Vagina (tissue), 2 donors: ENCODE measurements at regions not wholly inside any gene's neighbourhood (a gene's known extent, or its start where the extent isn't known, plus 50 kb on each side); places are given as distances from the start of the nearest gene placed in this dataset.

Source experiments
- DNase-seq, 2 donors: peaks; one replicate each; pipeline ENCODE4 v3.0.0-alpha.2; 2017; ENCODE audit errors: extremely low spot score in 2 of 2
- H3K27ac ChIP-seq: fragments of 200-600 bp; sonication (generic); one replicate; pipeline ENCODE4 v1.5.1; 2019
- H3K27me3 ChIP-seq: fragments of 200-600 bp; sonication (generic); one replicate; pipeline ENCODE4 v1.5.1; 2019
- H3K36me3 ChIP-seq, 2 donors: fragments of 200-600 bp; sonication (generic); one replicate each; pipeline ENCODE4 v1.5.1; 2017 to 2019
- H3K4me1 ChIP-seq: fragments of 200-600 bp; sonication (generic); one replicate; pipeline ENCODE4 v1.5.1; 2019
- H3K4me3 ChIP-seq, 2 donors: fragments of 200-600 bp; sonication (generic); 1 replicate in 1 of 2; 2 replicates in 1 of 2; pipeline ENCODE4 v1.5.1; 2016 to 2019
- H3K9me3 ChIP-seq: fragments of 200-600 bp; sonication (generic); one replicate; pipeline ENCODE4 v1.5.1; 2019
- CTCF ChIP-seq, 3 experiments: fragments of 450-650 bp in 2 of 3; fragments of 200-600 bp in 1 of 3; sonication (generic) in 1 of 3; IDR thresholded peaks; one replicate each; pipeline ENCODE4 v1.5.1; 2017 to 2019; ENCODE audit warnings: antibody characterized with exemption in 3 of 3, mild to moderate bottlenecking in 2 of 3, moderate library complexity in 2 of 3
- POLR2A ChIP-seq, 2 donors: fragments of 450-650 bp; IDR thresholded peaks; one replicate each; pipeline ENCODE4 v1.6.1; 2017; ENCODE audit warnings: antibody characterized with exemption in 2 of 2, mild to moderate bottlenecking in 2 of 2, moderate library complexity in 2 of 2
- POLR2AphosphoS5 ChIP-seq, 2 donors: sonication (generic); formaldehyde crosslinking; IDR thresholded peaks; one replicate each; pipeline ENCODE4 v1.9.0; 2017; ENCODE audit warnings: antibody characterized with exemption in 2 of 2, mild to moderate bottlenecking in 2 of 2, low read depth in 1 of 2; ENCODE audit not compliant: insufficient read depth in 1 of 2
- intact Hi-C: fragments of 100-400 bp; cut with DNase I; formaldehyde crosslinking; loops from one replicate; pipeline ENCODE4 v1.15.1; 2023

- Histone ChIP-seq H3K4me1 (peaks cover 25% of the 10 kb centered on the region), H3K4me3 (no peak overlapping the region), H3K27me3 (no peaks in the 10 kb centered on the region), H3K9me3 (no peaks in the 10 kb centered on the region), H3K36me3 (no peaks in the 10 kb centered on the region), H3K27ac (no peak overlapping the region)
- TF ChIP-seq POLR2AphosphoS5 (IDR thresholded peaks at IDR 0.05; ENCODE audit: insufficient read depth in 1 of 2, low read depth in 1 of 2) (no peak), CTCF (IDR thresholded peaks at IDR 0.05) (no peak), POLR2A (IDR thresholded peaks at IDR 0.05) (no peak)
- no peak for DNase-seq
- intact Hi-C loops, result no loop called here
Observed at GRCh38 chr6:169337886-169338445, 84.3 kb upstream of the THBS2 start.

- H3K9me3 ChIP-seq, result no peaks in the 10 kb centered on the region
- H3K4me1 ChIP-seq, result peaks cover 11% of the 10 kb centered on the region
- H3K36me3 ChIP-seq, result no peaks in the 10 kb centered on the region
- H3K4me3 ChIP-seq, result no peak overlapping the region
- TF ChIP-seq CTCF (IDR thresholded peaks at IDR 0.05) (no peak), POLR2A (IDR thresholded peaks at IDR 0.05) (no peak), POLR2AphosphoS5 (IDR thresholded peaks at IDR 0.05; ENCODE audit: insufficient read depth in 1 of 2, low read depth in 1 of 2) (no peak)
- H3K27ac ChIP-seq, result no peak overlapping the region
- intact Hi-C loops, result no loop called here
- no peak for DNase-seq
- H3K27me3 ChIP-seq, result no peaks in the 10 kb centered on the region
Observed at GRCh38 chr6:169335301-169335700, 81.7 kb upstream of the THBS2 start.

- intact Hi-C loops, result no loop called here
- Histone ChIP-seq H3K4me1 (no peaks in the 10 kb centered on the region), H3K9me3 (no peaks in the 10 kb centered on the region), H3K36me3 (no peaks in the 10 kb centered on the region), H3K4me3 (no peak overlapping the region), H3K27me3 (no peaks in the 10 kb centered on the region), H3K27ac (no peak overlapping the region)
- DNase-seq, result peak in 1 of 2 donors; percentile 54
- no peak for TF ChIP-seq POLR2A (IDR thresholded peaks at IDR 0.05)
- TF ChIP-seq POLR2AphosphoS5 (IDR thresholded peaks at IDR 0.05; ENCODE audit: insufficient read depth in 1 of 2, low read depth in 1 of 2), result no peak
- no peak for TF ChIP-seq CTCF (IDR thresholded peaks at IDR 0.05)
Observed at GRCh38 chr6:169332250-169332649, 78.6 kb upstream of the THBS2 start.

GRCh38 chr6:169328112-169328801, 74.6 kb upstream of the THBS2 start:
- Histone ChIP-seq H3K27ac (no peak overlapping the region), H3K27me3 (no peaks in the 10 kb centered on the region), H3K4me1 (no peaks in the 10 kb centered on the region), H3K36me3 (no peaks in the 10 kb centered on the region), H3K9me3 (no peaks in the 10 kb centered on the region), H3K4me3 (no peak overlapping the region)
- no peak for DNase-seq
- TF ChIP-seq POLR2AphosphoS5 (IDR thresholded peaks at IDR 0.05; ENCODE audit: insufficient read depth in 1 of 2, low read depth in 1 of 2), result no peak
- TF ChIP-seq POLR2A (IDR thresholded peaks at IDR 0.05), result no peak
- no peak for TF ChIP-seq CTCF (IDR thresholded peaks at IDR 0.05)
- intact Hi-C loops, result no loop called here
